Neural cell (in vitro differentiated cells): ENCODE measurements at regions not wholly inside any gene's neighbourhood (a gene's known extent, or its start where the extent isn't known, plus 50 kb on each side); places are given as distances from the start of the nearest gene placed in this dataset.

Experiments
- H2AFZ ChIP-seq: fragments of 200-600, 300-800 bp; sonication (generic), shearing (Covaris generic); 2 replicates; pipeline ENCODE4 v1.6.0; 2014; ENCODE audit warnings: low read depth, mild to moderate bottlenecking, antibody characterized with exemption, low read length, moderate library complexity
- H3F3A ChIP-seq: fragments of 200-600 bp; shearing (Covaris generic); 2 replicates; pipeline ENCODE4 v1.6.1; 2016; ENCODE audit warnings: mild to moderate bottlenecking, moderate library complexity, mixed read lengths, antibody characterized with exemption, low read length; ENCODE audit not compliant: insufficient read depth, poor library complexity, severe bottlenecking
- H3K27ac ChIP-seq: fragments of 200-600, 300-800 bp; sonication (generic), shearing (Covaris generic); 2 replicates; pipeline ENCODE4 v1.5.1; 2014; ENCODE audit warnings: mild to moderate bottlenecking, low read length, moderate library complexity
- H3K27me3 ChIP-seq: fragments of 300-800, 200-600 bp; sonication (generic), shearing (Covaris generic); 2 replicates; pipeline ENCODE4 v1.6.0; 2014; ENCODE audit warnings: mild to moderate bottlenecking, low read depth, low read length, moderate library complexity; ENCODE audit not compliant: insufficient read depth
- H3K36me3 ChIP-seq: fragments of 300-800, 200-600 bp; sonication (generic), shearing (Covaris generic); 2 replicates; pipeline ENCODE4 v1.5.1; 2014; ENCODE audit warnings: mild to moderate bottlenecking, antibody characterized with exemption, low read length, moderate library complexity; ENCODE audit not compliant: insufficient read depth
- H3K4me2 ChIP-seq: fragments of 300-800, 200-600 bp; sonication (generic), shearing (Covaris generic); 2 replicates; pipeline ENCODE4 v1.6.0; 2014; ENCODE audit warnings: mild to moderate bottlenecking, low read length
- H3K4me3 ChIP-seq: fragments of 300-800, 200-600 bp; sonication (generic), shearing (Covaris generic); 2 replicates; pipeline ENCODE4 v1.5.1; 2014; ENCODE audit warnings: mild to moderate bottlenecking, low read length, moderate library complexity
- H3K79me2 ChIP-seq: fragments of 200-600 bp; shearing (Covaris generic); replicated peaks from 2 replicates; pipeline ENCODE4 v1.6.0; 2014; ENCODE audit warnings: mild to moderate bottlenecking, low read length, moderate library complexity; ENCODE audit not compliant: insufficient read depth
- H3K9ac ChIP-seq: fragments of 300-800, 200-600 bp; sonication (generic), shearing (Covaris generic); 2 replicates; pipeline ENCODE4 v1.6.1; 2016; ENCODE audit warnings: mild to moderate bottlenecking, low read length, mixed read lengths
- H3K9me2 ChIP-seq: fragments of 200-600 bp; shearing (Covaris generic); 2 replicates; pipeline ENCODE4 v1.6.1; 2016; ENCODE audit warnings: mild to moderate bottlenecking, low read length, mixed read lengths; ENCODE audit not compliant: insufficient read depth
- H3K9me3 ChIP-seq: fragments of 200-600, 300-800 bp; sonication (generic), shearing (Covaris generic); 2 replicates; pipeline ENCODE4 v1.6.1; 2016; ENCODE audit warnings: mild to moderate bottlenecking, mixed run types, low read length, moderate library complexity, mixed read lengths
- H4K20me1 ChIP-seq: fragments of 200-600 bp; shearing (Covaris generic); 2 replicates; pipeline ENCODE4 v1.6.1; 2016; ENCODE audit warnings: mild to moderate bottlenecking, mixed run types; ENCODE audit not compliant: insufficient read depth
- CTCF ChIP-seq: fragments of 450-650 bp; IDR thresholded peaks from 2 replicates; pipeline ENCODE4 v1.5.1; 2014; ENCODE audit warnings: antibody characterized with exemption, mild to moderate bottlenecking, moderate library complexity; ENCODE audit not compliant: poor library complexity, severe bottlenecking
- EP300 ChIP-seq: fragments of 450-650 bp; conservative IDR thresholded peaks from 2 replicates; pipeline ENCODE4 v1.6.1; 2014; ENCODE audit warnings: antibody characterized with exemption, mild to moderate bottlenecking, moderate library complexity; ENCODE audit not compliant: poor library complexity, severe bottlenecking
- MXI1 ChIP-seq: fragments of 450-650 bp; conservative IDR thresholded peaks from 2 replicates; pipeline ENCODE4 v1.6.1; 2014; ENCODE audit warnings: antibody characterized with exemption, mild to moderate bottlenecking; ENCODE audit not compliant: poor library complexity, severe bottlenecking
- RAD21 ChIP-seq: fragments of 450-650 bp; conservative IDR thresholded peaks from 2 replicates; pipeline ENCODE4 v1.6.1; 2014; ENCODE audit warnings: antibody characterized with exemption, mild to moderate bottlenecking, moderate library complexity
- REST ChIP-seq: IDR thresholded peaks from 2 replicates; pipeline ENCODE4 v1.6.1; 2012; ENCODE audit warnings: borderline replicate concordance
- SMC3 ChIP-seq: fragments of 450-650 bp; conservative IDR thresholded peaks from 2 replicates; pipeline ENCODE4 v1.6.1; 2014; ENCODE audit warnings: antibody characterized with exemption, mild to moderate bottlenecking, moderate library complexity; ENCODE audit not compliant: poor library complexity
- TAF1 ChIP-seq: IDR thresholded peaks from 2 replicates; pipeline ENCODE4 v1.6.1; 2012; ENCODE audit warnings: low read depth

GRCh38 chr2:204078003-204078698 is 141.6 kb downstream of the ICOS start:
- TF ChIP-seq CTCF (no peak), TAF1 (no peak), REST (no peak), MXI1 (no peak), SMC3 (no peak)

GRCh38 chr2:204081487-204082425 is 145.2 kb downstream of the ICOS start:
- Histone ChIP-seq H3K9me3 (no peaks in the 10 kb centered on the region), H3K9ac (no peak overlapping the region)
- TF ChIP-seq EP300 (peak; percentile 67), RAD21 (no peak), TAF1 (no peak)

More at GRCh38 chr2:204078003-204078698, 141.6 kb downstream of the ICOS start:
- H3K9me3 ChIP-seq, result no peaks in the 10 kb centered on the region
- H3K36me3 ChIP-seq, result no peaks in the 10 kb centered on the region
- H3K4me3 ChIP-seq, result no peak overlapping the region
- H2AFZ ChIP-seq, result no peak overlapping the region
- no peaks in the 10 kb centered on the region for H3K9me2 ChIP-seq
- no peak overlapping the region for H3K9ac ChIP-seq
- no peaks in the 10 kb centered on the region for H3K79me2 ChIP-seq
- no peaks in the 10 kb centered on the region for H4K20me1 ChIP-seq
- no peak overlapping the region for H3K4me2 ChIP-seq
- H3K27me3 ChIP-seq, result no peaks in the 10 kb centered on the region
- no peak overlapping the region for H3K27ac ChIP-seq
- no peaks in the 10 kb centered on the region for H3F3A ChIP-seq

More at GRCh38 chr2:204081487-204082425, 145.2 kb downstream of the ICOS start:
- Histone ChIP-seq H3K27me3 (no peaks in the 10 kb centered on the region), H3K36me3 (no peaks in the 10 kb centered on the region), H3K9me2 (no peaks in the 10 kb centered on the region), H3F3A (no peaks in the 10 kb centered on the region), H3K4me3 (peak overlapping the region; percentile 14), H3K4me2 (no peak overlapping the region), H3K27ac (peak overlapping the region; percentile 27), H4K20me1 (no peaks in the 10 kb centered on the region), H3K79me2 (no peaks in the 10 kb centered on the region), H2AFZ (no peak overlapping the region)
